Daoy (cell line): ENCODE measurements at regions not wholly inside any gene's neighbourhood (a gene's known extent, or its start where the extent isn't known, plus 50 kb on each side); places are given as distances from the start of the nearest gene placed in this dataset.
A peak's percentile ranks its signal among the peaks of the same experiment; 100 is the strongest.

ENCODE experiments used
- DNase-seq: peaks from one replicate; pipeline ENCODE4 v3.0.0-alpha.2; 2015; ENCODE audit warnings: low read depth

DNA sequence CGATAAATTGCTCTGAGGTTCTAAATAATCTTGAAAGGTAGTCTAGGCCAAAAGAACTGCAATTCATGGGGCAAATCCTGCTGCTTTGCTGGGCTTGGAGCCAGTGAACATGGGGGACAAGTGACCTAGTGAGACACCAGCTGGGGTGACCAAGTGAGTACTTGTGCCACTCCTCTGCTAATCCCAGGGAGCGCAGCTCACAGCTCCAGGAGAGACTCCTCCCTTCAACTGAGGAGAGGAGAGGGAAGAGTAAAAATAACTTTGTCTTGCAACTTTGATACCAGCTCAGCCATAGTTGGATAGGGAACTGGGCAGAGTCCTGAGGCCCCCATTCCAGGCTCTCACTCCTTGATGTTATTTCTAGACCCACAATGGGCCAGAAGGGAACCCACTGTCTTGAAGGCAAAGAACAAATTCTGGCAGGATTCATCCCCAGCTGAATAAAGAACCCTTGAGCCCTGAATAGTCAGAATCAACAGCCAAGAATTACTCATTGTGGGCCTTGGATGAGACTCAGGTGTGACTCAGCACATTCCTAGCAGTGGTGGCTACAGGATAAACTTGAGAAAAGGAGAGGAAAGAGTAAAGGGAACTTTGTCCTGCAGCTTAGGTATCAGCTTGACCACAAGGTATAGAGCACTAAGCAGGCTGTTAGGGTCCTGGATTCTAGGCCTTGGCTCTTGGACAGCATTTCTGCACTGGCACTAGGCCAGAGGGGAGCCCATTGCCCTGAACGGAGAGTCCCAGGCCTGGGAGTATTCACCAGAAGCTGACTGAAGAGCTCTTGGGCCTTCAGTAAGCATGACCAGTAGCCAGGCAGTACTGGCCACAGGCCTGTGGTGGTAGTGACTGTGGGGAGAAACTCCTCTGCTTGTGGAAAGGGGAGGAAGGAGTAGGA, 288.3 kb upstream of the CDH18 start:
- peak; percentile 88 for DNase-seq

DNA sequence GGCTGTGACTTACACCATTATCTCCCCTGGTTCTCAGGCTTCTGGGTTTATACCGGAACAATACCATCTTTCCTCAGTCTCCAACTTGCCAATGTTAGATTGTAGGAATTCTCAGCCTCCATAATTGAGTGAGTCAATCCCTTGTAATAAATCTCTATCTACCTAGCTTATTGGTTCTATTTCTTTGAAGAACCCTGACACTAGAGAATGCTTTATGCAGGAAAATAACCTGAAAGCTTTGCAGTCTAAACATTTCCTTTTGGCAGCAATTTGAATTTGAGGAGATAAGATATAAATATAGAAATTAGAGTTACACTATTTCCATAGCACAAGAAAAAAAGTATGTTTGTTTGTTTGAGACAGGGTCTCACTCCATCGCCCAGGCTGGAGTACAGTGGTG, 278.1 kb upstream of the CDH18 start:
- DNase-seq = no peak

DNA sequence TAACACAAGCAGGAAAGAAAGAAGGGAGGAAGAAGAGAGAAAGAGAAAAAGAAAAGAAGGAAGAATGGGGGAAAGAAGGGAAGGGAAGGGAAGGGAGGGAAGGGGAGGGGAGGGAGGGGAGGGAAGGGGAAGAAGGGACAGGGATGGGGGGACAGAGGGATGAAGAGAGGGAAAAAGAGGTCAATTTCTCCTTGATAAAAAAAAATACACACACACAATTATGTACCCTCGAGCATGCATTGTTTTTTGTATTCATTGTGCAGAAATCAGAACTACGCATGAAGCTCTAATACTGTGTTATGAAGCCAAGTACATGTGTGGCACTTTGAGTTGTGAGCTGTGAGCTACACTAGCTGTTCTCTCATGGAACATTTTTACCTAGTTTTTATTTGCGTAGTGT, 274.9 kb upstream of the CDH18 start:
- DNase-seq = no peak

DNA sequence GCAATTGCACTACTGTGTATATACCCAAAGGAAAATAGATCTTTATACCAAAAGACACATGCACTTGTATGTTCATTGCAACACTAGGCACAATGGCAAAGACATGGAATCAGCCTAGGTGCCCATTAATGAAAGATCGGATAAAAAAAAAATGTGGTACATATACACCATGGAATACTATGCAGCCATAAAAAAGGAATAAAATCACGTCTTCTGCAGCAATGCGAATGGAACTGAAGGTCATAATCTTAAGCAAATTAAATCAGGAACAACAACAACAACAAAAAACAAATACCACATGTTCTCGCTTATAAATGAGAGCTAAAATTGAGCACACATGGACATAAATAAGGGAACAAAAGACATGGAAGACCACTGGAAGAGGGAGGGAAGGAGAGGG, 266.7 kb upstream of the CDH18 start:
- DNase-seq = no peak

DNA sequence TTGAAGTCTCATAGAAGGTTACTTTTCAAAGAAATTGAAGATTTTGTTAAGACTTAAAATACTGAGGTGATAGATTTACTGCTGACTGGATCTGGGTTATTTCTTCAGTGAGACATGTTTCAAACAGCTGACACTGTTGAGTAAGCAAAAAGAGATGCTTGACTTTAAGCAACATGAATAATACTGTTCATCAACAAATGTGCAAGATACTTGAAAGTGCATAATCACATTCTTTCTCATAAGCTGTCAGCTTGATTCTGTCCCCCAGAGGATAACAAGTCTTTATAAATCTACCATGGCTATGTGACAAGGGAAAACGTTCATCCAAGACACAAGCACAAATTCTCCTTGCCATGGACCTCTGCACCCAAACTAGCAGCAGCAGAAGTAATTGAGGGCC, 260.1 kb upstream of the CDH18 start:
- no peak for DNase-seq

DNA sequence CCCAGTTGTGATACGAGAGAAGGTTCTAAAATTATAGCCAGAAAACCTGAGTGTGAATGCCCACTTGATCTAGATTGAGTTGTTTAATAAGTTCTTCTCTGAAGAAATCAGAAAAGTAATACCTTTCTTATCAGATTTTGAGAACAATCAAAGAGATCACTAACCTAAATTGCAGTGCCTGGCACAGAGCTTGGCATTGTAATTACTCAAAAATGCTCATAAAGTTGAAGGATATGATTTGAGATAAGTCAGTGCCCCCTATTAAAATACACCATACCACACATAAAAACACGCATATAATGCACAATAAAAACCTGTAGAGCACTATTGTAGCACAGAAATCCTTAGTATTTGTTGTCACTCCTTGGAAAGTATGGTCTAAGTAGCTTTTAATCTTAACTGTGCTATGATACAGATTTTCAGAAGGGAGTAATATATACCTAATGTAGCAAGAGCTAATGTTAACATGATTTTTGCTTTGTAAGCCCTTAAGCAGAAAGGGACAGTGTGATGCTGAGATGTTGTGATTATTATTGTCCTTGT, 257.5 kb upstream of the CDH18 start:
- DNase-seq = no peak

DNA sequence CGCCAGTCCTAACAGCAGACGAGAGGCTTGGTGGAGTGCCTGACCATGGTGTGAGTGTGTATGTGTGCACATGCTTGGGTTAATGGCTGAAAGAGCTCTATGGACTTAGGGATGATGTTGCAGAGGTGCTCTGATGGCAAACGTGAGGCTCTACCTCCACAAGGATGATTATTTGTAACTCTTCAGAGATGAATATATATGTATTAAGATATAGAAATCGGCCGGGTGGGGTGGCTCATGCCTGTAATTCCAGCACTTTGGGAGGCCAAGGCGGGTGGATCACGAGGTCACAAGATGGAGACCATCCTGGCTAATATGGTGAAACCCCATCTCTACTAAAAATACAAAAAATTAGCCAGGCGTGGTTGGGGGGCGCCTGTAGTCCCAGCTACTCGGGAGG, 253.4 kb upstream of the CDH18 start:
- no peak for DNase-seq

DNA sequence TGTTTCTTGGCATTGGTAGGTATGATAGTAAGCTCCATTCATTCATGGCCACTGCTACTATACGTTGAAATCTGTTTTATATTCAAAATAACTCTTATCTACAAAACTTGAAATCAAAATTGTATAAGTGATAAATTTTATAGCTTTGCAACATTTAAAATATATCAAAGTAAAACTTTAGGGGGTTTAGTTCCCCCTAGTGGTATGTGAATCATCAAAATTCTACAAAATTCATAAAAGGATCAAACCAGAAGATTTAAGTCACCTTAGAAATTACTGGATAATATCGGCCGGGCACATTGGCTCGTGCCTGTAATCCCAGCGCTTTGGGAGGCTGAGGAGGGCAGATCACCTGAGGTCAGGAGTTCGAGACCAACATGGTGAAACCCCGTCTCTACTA, 243.0 kb upstream of the CDH18 start:
- DNase-seq = no peak

DNA sequence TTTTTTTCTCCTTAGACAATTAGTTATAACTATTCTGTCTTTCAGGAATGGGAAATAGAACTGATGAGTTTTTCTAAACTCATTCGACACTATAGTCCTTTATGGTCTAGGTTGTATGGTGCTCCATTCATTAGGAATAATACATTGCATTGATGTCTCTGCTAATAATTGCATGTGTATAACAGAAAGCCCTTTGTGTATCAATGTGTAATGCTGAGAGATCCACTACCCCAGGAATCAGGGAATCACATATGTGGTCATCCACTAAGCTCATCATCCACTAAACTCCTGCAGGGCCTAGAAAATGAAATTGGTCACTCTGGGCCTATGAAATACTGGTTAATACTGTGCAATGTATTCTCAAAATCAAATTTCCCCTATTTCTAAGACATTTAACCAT, 242.0 kb upstream of the CDH18 start:
- DNase-seq = no peak

DNA sequence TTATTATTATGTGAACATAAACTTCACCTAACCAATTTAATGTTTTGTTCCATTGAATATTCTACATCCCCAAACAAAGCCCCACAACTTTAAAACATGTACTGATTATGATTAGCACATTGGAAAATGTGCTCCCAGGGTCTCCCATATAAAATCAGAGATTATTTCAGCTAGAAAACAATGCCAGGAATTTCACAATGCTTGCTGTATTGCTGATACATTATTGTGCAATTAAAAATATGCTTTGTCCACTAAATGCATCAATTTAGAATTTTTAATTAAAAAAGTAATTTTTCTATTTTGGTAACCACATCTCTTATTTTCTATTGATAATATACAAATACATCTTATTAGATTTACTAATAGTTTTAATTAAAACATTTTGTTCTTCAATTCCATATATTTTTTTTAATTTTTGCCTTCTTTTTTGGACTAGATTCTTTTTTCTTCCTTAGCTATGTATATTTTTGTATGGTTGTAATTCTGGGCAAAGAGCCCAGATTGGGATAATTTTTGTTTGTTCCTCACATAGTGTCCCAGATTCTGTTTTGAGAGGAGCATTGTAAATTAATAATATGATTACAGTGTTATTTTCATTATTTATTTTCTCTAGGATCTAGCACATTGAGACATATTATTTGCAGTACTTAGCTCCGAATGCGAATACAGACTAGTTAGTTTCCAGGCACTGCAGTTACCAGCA, 241.5 kb upstream of the CDH18 start:
- DNase-seq = no peak

DNA sequence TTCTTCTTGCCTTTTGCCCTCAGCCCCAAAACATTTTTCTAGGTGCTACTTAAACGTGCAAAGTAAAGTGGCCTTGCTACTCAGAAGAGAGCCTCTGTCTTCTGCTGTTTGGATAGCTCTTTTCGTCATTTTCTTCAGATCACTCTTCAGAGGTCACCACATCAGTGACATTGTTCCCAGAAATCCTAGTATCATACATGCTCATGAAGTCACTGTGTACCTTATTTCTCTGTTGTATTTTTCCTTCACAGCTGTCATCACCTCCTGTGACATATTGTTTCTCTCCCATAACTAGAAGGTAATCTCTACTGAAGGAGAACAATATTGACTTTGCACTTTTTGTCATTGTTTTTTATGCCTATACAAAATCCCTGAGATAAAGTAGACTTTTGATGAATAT, 237.0 kb upstream of the CDH18 start:
- DNase-seq = no peak

DNA sequence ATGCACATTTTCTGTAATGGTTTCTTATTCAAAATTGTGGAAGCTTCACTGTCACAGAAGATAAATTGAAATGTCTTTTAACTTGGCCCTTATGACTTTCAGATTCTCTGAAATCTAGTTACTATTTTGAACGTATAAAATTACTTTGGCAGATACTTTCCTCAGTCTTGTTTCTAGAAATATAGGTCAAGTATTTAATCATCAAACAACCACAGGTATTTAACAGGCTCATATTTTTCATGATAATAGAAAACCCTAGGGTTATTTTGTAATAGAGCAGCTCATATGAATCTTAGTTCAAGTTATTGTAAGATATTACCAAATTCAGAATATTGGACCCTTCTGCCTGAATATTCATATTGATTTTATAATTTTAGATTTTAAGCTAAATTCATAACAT, 236.0 kb upstream of the CDH18 start:
- no peak for DNase-seq

DNA sequence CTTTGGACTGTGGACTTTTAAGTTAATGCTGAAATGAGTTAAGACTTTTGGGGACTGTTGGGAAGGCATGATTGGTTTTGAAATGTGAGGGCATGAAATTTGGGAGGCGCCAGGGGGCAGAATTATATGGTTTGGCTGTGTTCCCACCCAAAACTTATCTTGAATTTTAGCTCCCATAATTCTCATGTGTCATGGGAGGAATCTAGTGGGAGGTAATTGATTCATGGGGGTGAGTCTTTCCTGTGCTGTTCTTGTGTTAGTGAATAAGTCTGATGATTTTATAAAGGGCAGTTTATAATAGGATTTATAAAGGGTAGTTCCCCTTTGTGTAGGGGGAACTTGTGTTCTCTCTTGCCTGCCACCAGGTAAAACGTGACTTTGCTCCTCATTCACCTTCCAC, 235.5 kb upstream of the CDH18 start:
- no peak for DNase-seq

DNA sequence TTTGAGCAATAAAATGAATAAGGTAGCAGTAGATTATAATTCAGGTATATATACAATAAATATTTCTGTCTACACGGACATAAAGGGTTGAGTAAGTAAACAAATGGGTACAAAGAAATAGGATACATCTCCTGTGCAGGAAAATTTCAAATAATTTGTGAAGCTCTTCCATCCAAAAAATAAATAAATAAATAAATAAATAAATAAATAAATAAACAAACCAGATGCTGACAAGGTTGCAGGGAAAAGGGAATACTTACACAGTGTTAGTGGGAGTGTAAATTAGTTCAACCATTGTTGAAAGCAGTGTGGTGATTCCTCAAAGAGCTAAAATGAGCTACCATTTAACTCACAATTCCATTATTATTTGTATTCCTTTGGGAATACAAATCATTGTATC, 227.3 kb upstream of the CDH18 start:
- no peak for DNase-seq

DNA sequence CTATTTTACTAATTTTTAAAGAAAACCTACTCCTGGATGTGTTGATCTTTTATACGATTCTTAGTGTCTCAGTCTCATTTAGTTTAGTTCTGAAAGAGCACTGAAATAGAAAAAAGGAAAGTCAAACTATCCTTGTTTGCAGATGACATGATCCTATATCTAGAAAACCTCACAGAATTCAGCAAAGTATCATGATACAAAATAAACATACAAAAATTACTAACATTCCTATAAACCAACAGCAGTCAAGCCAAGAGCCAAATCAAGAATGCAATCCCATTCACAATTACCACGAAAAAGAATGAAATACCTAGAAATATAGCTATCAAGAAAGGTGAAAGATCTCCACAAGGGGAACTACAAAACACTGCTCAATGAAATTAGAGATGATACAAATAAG, 225.8 kb upstream of the CDH18 start:
- DNase-seq = no peak

DNA sequence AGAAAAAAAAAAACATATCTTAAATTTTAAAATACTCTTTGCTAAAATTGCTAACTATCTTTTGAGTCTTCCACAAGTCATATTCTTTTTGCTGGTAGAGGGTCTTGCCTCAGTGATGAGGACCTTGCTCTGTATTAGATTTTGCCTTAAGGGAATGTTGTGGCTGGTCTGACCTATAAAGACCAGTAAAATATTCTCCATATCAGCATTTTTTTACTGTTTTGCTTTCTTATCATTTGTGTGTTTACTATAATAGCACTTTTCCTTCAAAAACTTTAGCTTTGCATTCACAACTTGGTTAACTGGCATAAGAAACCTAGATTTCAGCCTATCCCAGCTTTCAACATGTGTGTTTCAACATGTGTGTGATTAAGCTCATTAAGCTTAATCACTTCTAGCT, 224.7 kb upstream of the CDH18 start:
- DNase-seq = no peak

DNA sequence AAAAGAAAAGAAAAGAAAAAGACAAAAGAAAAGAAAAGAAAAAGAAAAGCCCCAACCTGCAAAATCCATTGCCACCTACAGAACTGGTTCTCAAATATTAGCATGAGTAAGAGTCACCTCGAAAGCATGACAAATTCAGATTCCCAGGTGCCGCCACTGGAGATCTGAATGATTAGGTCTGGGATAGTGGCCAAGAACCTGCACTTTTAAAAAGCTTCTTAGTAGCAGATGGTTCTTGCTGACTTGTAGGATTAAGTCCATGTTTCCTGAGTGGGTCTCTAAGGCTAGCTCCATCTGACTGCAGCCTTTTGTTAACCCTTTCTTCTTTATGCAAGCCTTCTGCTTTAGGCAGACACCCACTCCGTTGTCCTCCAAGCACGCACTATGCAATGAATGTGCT, 178.5 kb upstream of the CDH18 start:
- DNase-seq = no peak

DNA sequence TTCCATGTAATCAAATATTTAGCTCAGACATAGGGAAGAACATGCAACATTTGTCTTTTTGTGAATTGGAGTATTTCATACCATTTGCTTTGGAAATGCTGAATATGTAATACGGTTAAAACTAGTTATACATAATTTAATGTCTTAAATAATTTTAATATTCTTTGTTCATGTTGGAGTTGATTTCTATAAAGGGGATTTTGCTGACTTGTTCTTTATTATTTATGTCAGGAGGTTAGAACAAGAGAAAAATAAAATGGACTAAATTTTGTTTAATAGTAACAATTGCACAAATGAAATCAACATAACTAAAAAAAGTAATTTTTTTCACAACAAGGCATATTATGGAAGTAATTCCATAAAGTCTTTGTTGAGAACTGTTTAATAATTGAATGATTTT, 170.0 kb upstream of the CDH18 start:
- DNase-seq = no peak

DNA sequence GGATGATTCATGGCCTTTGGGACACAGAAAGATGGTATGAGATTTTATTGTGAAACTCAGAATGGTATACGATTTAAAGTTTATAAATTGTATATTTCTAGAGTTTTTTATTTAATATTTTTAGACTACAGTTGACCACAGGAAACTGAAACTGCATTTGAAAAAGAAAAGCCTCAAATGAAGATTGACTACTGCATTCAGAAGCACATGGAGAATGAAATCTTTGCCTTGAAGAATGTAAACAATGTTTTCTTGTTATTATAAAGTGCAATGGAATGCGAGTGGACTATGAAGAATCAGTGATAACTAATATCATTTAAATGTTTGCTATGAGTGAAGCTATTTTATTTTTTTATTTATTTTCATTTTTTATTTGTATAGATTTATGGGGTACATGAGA, 169.1 kb upstream of the CDH18 start:
- no peak for DNase-seq

DNA sequence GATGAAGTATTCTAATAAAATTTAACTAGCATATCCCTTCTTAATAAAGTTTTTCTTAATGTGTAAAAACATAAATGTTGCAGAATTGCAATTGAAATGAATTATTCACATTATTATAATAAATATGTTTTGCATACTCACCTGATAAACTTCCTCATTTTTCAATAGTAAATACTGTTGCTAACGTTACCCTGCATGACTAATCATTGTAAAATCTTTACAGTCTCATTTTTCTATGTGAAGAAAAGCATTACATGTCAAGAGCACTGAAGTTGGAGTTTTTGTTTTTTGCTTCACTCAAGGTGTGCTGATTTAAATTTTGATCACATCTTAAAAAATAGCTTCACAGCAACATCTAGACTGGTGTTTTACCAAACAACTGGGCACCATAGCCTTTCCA, 157.2 kb upstream of the CDH18 start:
- no peak for DNase-seq

DNA sequence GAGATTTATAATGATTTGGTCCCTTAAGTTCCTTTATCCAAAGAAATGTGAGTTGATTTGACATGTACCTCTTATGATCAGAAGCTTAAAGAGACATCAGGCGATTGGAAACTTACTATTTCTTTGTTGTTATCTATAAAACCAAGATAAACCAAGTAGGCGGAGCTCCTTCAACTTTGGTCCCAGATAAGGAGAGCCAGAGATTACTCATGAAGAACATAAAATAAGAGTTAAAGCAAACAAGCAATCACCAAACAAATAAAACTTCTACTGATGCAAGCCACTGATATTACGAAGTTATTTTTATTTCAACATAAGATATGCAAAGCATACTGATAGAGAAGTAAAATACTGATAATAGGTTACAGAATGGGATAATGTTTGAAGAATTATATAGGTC, 141.5 kb upstream of the CDH18 start:
- DNase-seq = no peak

DNA sequence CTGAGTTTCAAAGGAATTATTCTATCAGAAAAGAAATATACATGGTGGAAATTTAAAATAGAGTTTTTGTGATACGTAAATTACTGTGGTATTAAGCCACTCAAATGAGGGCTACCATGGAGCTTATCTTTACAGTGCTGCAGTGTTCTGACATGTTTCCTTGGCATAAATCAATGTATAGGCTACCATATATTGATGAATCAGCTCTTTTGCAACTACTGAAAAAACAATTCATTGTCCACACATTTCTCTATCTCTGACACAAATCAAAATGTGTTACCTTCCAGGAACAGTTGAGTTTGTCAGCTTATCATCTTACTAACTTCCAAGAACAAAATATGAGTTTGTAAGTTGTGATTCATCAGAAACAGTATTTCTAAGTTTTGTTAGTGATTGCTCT, 140.3 kb upstream of the CDH18 start:
- DNase-seq = no peak

DNA sequence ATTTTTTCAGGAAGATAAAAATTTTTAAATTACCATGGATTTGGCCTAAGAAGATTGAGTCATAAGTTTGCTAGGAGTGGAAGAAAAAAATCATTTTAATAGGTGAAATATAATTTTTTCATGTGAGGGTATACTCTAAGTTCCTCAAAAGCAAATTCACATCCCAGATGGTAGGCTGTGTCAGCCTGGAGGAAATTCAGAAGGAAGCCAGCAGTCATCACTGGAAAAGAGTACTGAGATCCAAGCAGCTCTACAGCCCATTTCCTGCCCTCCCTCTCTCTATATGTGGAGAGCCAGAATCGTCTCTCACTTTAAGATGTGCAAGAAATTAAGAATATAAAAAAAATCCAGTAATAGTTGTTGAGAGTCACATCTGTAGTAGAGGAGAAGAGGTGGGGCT, 126.5 kb upstream of the CDH18 start:
- no peak for DNase-seq
